ENCODE measurements at regions not wholly inside any gene's neighbourhood (a gene's known extent, or its start where the extent isn't known, plus 50 kb on each side); places are given as distances from the start of the nearest gene placed in this dataset.
"Not testable (repeated sequence)": the region's sequence is repeated elsewhere in the genome, so short reads cannot be mapped to it uniquely, and the experiment has no call there.

- no peak for DNase-seq (ENCODE audit: low read depth, low spot score)
Measured at GRCh38 chr4:120636120-120636630, 286.4 kb downstream of the PRDM5 start.

- DNase-seq (ENCODE audit: low read depth, low spot score): no peak
Measured at GRCh38 chr4:120633810-120634209, 288.7 kb downstream of the PRDM5 start.

DNA sequence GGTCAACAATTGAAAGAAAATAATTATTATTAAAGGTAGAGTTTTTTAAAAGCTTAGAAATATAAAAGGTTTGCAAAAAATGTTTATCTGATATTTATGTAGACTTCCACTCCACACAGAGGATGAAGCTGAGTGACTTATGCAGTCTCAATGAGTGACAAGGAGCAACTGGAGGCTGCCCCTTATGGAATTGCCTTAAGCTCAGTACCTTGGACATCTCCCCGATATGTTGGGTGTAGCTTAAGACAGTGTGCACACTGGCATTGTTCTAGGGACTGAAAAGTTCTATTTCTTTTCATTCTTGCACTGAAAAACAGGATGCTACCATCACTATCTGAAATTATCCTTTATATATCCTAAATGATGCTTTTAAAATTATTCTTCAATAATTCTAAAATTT is 292.1 kb downstream of the PRDM5 start:
- DNase-seq (ENCODE audit: low read depth, low spot score): no peak

DNA sequence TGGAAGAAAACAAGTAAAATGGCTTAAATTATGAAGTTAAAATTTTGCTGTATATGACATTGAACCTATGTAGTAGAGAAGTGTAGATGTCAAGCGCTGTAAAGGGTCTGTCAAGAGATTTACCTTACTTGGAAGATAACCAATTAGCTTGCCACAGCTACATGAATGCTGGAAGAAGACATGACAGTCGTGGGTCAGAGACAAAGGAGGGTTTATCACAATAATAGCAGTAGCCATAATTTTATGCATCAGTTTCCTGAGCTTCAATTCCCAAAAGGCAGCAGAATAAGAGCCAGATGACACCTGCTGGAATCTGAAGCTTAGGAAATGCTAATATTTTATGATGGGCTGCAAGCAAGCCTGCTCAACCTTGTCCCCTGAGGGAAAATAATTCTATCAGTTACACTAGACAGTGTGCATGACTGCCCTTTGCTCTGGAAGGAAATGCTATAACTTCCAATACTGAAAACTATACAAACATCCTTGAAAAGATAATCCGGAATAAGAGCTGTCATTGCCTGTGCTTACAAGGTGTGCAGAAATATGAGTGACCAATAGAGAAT is 292.9 kb downstream of the PRDM5 start:
- DNase-seq (ENCODE audit: low read depth, low spot score): no peak

DNA sequence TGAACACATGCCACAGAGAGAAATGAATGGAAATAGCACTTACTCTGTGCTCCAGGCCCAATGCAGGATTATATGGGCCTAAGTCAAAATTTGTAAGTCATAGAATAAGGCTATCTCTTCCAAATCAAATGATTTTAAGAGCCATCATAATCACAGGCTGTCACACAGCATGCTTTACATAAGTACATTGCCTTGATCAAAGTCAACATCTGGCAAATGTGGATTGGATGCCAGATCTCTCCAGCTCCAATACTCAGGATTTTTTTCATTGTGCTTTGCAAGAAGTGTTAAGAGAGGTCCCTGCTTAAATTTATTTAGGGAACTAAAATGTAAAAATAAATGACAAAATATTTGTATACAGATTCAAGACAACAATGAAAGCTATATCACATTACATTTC is 299.9 kb downstream of the PRDM5 start:
- no peak for DNase-seq (ENCODE audit: low read depth, low spot score)

GRCh38 chr4:120617171-120617570 is 305.4 kb downstream of the PRDM5 start:
- DNase-seq (ENCODE audit: low read depth, low spot score): no peak

GRCh38 chr4:120616041-120616440 is 306.5 kb downstream of the PRDM5 start:
- DNase-seq (ENCODE audit: low read depth, low spot score): no peak

DNA sequence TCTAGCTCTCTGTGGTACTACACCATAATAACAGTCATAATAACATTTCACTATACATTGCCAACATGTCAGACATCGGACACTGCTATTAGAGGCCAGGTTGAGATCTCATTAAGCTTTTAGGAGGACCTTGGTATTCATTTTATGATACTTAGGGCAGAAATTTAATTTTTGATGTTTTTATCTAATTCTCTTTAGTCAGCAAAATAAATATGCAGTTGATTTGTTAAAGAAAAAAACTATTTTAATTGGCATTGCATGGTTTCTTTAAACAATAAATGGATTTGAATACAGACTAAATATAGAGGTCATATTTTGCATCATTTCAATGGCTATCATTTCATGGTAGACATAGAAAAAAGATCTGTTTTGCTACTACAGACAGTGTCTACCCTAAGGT is 308.7 kb downstream of the PRDM5 start:
- DNase-seq (ENCODE audit: low read depth, low spot score): no peak

- no peak for DNase-seq (ENCODE audit: low read depth, low spot score)
Measured at GRCh38 chr4:120611092-120611491, 311.4 kb downstream of the PRDM5 start.

- no peak for DNase-seq (ENCODE audit: low read depth, low spot score)
Measured at GRCh38 chr4:120591038-120591437, 331.5 kb downstream of the PRDM5 start.

- no peak for DNase-seq (ENCODE audit: low read depth, low spot score)
Measured at GRCh38 chr4:120589787-120590186, 332.7 kb downstream of the PRDM5 start.

DNA sequence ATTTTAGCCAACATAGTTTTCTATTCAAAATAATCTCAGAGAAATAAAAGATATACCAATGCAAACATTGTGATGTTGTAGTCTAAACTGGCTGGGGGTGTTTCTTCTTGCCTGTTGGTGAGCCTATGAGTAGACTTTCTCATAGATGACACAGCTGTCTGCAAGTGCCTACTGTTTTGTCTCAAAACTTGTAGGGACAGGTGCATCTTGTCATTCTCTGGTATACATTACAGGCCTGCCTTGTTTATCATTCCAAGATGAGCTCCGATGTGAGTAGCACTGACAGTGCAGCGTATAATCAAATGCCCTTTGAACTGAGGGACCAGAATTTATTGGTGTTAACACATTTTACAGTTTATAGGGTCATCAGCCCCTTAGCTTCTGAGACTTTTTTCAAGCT is 353.8 kb downstream of the PRDM5 start:
- DNase-seq (ENCODE audit: low read depth, low spot score): no peak

GRCh38 chr4:120561648-120562047 is 360.9 kb downstream of the PRDM5 start:
- DNase-seq (ENCODE audit: low read depth, low spot score): no peak

GRCh38 chr4:120557372-120557771 is 365.2 kb downstream of the PRDM5 start:
- no peak for DNase-seq (ENCODE audit: low read depth, low spot score)

GRCh38 chr4:120555058-120555457 is 367.5 kb downstream of the PRDM5 start:
- peak; percentile 55 for DNase-seq (ENCODE audit: low read depth, low spot score)

- no peak for DNase-seq (ENCODE audit: low read depth, low spot score)
Measured at GRCh38 chr4:120554086-120554485, 368.4 kb downstream of the PRDM5 start.

DNA sequence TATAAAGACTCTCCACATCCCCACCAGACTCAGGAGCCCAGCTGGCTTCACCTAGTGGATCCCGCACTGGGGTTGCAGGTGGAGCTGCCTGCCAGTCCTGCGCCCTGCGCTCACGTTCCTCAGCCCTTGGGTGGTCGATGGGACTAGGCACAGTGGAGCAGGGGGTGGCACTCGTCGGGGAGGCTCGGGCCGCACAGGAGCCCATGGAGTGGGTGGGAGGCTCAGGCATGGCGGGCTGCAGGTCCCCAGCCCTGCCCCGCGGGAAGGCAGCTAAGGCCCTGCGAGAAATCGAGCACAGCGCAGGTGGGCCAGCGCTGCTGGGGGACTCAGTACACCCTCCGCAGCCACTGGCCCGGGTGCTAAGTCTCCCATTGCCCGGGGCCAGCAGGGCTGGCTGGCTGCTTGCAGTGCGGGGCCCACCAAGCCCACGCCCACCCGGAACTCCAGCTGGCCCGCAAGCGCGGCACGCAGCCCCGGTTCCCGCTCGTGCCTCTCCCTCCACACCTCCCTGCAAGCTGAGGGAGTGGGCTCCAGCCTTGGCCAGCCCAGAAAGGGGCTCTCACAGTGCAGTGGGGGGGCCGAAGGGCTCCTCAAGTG is 371.8 kb downstream of the PRDM5 start:
- not testable (repeated sequence) for DNase-seq (ENCODE audit: low read depth, low spot score)

DNA sequence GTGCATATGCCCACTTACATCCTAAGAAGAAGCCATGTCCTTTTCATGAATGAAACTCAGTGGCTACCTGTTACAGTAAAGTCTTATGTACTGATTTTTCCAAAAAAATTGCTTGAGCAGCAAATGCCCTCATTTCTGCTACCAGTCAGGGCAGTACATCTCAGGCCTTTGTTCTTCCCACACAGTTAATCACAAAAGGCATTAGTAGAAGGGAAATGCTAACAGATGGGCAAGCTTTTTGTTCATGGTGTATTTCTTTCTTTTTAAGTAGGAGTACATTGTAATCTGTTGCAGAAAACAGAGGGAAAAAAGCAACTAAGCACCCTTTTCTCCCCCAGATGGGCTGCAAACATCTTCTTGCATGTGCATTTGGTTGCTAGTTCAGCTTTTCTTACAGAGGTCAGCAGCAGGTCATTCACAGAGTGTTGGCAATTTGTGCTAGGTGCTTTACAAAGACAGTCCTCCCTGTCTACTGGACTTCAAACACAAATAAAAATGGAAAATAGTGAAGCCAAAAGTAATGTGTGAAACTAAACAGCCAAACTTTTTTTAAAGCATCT is 373.4 kb downstream of the PRDM5 start:
- no peak for DNase-seq (ENCODE audit: low read depth, low spot score)

- no peak for DNase-seq (ENCODE audit: low read depth, low spot score)
Measured at GRCh38 chr4:120545391-120545790, 377.1 kb downstream of the PRDM5 start.

GRCh38 chr4:120544838-120545237 is 377.7 kb downstream of the PRDM5 start:
- DNase-seq (ENCODE audit: low read depth, low spot score): no peak

DNA sequence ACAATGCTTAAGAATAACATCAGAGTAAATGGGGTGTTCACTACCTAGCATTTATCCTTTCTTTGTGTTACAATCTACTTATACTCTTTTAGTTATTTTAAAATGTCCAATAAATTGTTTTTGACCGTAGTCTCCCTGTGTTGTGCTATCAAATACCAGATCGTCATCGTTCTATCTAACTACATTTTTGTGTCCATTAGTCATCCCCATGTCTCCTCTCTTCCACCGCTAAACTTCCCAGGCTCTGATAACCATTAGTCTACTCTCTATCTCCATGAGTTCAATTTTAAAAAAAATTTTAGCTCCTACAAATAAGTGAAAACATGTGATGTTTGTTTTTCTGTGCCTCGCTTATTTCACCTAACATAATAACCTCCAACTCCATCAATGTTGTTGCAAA is 381.9 kb downstream of the PRDM5 start:
- no peak for DNase-seq (ENCODE audit: low read depth, low spot score)

- DNase-seq (ENCODE audit: low read depth, low spot score): no peak
Measured at GRCh38 chr4:120536884-120537283, 385.6 kb downstream of the PRDM5 start.

- no peak for DNase-seq (ENCODE audit: low read depth, low spot score)
Measured at GRCh38 chr4:120528428-120528827, 394.1 kb downstream of the PRDM5 start.

Data from smooth muscle cell of the brain vasculature (primary cell).